AG04449 (cell line): ENCODE measurements at regions not wholly inside any gene's neighbourhood (a gene's known extent, or its start where the extent isn't known, plus 50 kb on each side); places are given as distances from the start of the nearest gene placed in this dataset.
"Not testable (repeated sequence)": the region's sequence is repeated elsewhere in the genome, so short reads cannot be mapped to it uniquely, and the experiment has no call there.

ENCODE experiments used
- CTCF ChIA-PET: fragments of 350-600 bp; formaldehyde crosslinking; extraction: SDS; loops from one replicate; lab custom pipeline; 2021; ENCODE audit warnings: antibody characterized with exemption; lab: Yijun Ruan, JAX
- POLR2A ChIA-PET: fragments of 400-600, 350-600 bp; formaldehyde crosslinking; extraction: SDS; loops from one replicate; lab custom pipeline; 2020; ENCODE audit warnings: antibody characterized with exemption, inconsistent platforms; lab: Yijun Ruan, JAX
- DNase-seq: peaks from one replicate; pipeline ENCODE4 v3.0.0-alpha.2; 2010; ENCODE audit warnings: low read depth, low spot score
- H3K4me3 ChIP-seq: 2 replicates; pipeline ENCODE4 v1.5.1; 2011; ENCODE audit warnings: low read depth, mild to moderate bottlenecking, control low read depth, low read length
- TF ChIP-seq, protein P1 (sequence below): IDR thresholded peaks from one replicate; pipeline ENCODE4 v1.5.1; 2011; ENCODE audit warnings: mild to moderate bottlenecking, moderate library complexity, low read length, control low read depth, inconsistent platforms; ENCODE audit not compliant: insufficient read depth; ENCODE audit errors: missing control alignments

DNA sequence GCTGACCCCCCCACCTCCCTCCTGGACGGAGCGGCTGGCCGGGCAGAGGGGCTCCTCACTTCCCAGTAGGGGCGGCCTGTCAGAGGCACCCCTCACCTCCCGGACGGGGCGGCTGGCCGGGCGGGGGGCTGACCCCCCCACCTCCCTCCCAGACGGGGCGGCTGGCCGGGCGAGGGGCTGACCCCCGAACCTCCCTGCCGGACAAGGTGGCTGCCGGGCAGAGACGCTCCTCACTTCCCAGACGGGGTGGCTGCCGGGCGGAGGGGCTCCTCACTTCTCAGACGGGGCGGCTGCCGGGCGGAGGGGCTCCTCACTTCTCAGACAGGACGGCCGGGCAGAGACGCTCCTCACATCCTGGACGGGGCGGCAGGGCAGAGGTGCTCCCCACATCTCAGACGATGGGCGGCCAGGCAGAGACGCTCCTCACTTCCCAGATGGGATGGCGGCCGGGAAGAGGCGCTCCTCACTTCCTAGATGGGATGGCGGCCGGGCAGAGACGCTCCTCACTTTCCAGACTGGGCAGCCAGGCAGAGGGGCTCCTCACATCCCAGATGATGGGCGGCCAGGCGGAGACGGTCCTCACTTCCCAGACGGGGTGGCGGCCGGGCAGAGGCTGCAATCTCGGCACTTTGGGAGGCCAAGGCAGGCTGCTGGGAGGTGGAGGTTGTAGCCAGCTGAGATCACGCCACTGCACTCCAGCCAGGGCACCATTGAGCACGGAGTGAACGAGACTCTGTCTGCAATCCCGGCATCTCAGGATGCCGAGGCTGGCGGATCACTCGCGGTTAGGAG, 66.2 kb upstream of the PAPPA2 start:
- CTCF ChIA-PET, DNase-seq, POLR2A ChIA-PET, H3K4me3 ChIP-seq: not testable (repeated sequence)

DNA sequence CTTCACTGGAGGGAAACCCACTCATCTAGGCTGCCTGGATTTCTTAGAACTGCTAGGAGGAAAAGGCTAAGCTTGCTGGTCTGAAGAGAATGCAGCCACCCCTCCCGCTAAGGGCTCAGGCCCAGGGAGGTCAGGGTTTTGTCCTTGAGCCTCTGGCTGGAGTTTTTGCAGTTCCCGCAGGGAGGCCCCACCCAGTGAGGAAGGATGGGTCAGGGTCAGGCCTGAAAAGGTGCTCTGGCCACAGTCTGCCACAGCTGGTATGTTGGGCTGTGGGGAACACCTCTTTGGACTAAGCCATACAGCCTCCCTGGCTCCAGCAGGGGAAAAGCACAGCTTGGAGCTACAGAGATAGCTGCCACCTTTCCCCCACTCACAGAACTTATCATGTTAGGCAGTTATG, 71.4 kb upstream of the PAPPA2 start:
- no peak overlapping the region for H3K4me3 ChIP-seq
- POLR2A ChIA-PET: no interaction called here
- CTCF ChIA-PET: no interaction called here
- no peak for DNase-seq
- TF ChIP-seq, protein P1, sequence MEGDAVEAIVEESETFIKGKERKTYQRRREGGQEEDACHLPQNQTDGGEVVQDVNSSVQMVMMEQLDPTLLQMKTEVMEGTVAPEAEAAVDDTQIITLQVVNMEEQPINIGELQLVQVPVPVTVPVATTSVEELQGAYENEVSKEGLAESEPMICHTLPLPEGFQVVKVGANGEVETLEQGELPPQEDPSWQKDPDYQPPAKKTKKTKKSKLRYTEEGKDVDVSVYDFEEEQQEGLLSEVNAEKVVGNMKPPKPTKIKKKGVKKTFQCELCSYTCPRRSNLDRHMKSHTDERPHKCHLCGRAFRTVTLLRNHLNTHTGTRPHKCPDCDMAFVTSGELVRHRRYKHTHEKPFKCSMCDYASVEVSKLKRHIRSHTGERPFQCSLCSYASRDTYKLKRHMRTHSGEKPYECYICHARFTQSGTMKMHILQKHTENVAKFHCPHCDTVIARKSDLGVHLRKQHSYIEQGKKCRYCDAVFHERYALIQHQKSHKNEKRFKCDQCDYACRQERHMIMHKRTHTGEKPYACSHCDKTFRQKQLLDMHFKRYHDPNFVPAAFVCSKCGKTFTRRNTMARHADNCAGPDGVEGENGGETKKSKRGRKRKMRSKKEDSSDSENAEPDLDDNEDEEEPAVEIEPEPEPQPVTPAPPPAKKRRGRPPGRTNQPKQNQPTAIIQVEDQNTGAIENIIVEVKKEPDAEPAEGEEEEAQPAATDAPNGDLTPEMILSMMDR: no peak

DNA sequence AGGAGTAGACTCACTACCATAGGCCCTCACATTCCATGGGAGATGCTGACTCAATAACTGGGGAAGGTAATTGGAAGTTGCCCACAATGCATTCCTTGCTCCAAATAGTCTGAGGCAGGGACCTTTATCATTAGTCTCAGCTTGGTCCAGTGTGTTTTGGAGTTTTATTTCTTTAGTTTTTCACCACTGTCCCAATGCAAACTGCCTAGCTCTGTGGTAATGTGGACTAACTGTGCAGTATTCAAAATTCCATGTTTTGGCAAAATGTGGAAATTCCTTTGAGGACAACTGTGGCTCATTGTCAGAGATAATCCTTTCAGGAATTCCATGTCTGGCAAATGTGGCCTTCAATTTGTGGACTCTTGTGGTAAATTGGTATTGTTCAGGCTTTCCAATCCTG, 78.1 kb upstream of the PAPPA2 start:
- TF ChIP-seq, protein P1: no peak
- no peak overlapping the region for H3K4me3 ChIP-seq
- no peak for DNase-seq
- ChIA-PET CTCF (no interaction called here), POLR2A (no interaction called here)

DNA sequence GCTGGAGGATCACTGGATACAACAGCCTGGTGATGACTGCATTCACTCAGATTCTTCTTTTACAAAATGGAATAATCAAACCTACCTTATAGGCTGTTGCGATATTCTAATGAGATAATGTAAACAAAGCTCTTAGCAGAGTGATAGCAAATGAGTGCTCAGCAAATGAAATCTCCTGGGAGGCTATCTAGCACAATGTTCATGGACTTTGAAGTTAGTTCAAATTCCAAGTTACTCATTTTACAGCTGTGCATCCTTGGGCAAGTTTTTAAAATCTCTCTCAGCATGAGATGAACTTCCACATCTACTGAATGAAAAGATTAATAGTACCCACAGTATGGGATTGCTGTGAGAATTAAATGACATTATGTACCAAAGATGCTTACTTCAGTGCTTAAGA, 80.8 kb upstream of the PAPPA2 start:
- TF ChIP-seq, protein P1: no peak
- no peak for DNase-seq
- ChIA-PET CTCF (no interaction called here), POLR2A (no interaction called here)
- no peak overlapping the region for H3K4me3 ChIP-seq

DNA sequence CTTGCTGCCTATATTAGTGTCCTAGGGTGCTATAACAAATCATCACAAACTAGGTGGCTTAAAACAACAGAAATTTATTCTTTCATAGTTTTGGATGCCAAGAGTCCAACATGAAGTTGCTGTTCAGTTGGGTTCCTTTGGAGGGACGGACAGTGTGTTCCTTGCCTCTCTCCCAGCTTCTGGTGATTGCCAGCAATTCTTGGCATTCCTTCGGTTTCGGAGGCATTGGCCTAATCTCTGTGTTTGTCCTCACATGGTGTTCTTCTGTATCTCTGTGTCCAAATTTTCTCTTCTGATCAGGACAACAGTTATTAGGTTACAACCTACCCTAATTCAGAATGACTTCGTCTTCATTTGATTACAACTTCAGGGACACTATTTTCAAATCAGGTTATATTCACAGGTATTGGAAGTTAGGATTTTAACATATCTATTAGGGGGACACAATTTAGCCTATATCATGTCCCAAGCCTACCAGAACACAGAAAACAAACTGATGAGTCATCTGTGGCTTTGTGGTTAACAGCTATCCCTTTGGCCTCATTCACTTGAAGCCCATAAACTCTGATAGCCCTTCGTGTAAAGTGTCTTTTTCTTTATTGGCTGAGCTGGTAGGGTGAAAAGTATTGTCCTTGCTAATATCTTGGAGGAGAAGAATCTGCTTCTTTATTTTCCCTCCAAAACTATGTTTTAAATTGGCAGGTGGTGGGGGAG, 83.2 kb upstream of the PAPPA2 start:
- CTCF ChIA-PET: no interaction called here
- POLR2A ChIA-PET: no interaction called here
- DNase-seq: no peak
- no peak overlapping the region for H3K4me3 ChIP-seq
- TF ChIP-seq, protein P1: no peak

DNA sequence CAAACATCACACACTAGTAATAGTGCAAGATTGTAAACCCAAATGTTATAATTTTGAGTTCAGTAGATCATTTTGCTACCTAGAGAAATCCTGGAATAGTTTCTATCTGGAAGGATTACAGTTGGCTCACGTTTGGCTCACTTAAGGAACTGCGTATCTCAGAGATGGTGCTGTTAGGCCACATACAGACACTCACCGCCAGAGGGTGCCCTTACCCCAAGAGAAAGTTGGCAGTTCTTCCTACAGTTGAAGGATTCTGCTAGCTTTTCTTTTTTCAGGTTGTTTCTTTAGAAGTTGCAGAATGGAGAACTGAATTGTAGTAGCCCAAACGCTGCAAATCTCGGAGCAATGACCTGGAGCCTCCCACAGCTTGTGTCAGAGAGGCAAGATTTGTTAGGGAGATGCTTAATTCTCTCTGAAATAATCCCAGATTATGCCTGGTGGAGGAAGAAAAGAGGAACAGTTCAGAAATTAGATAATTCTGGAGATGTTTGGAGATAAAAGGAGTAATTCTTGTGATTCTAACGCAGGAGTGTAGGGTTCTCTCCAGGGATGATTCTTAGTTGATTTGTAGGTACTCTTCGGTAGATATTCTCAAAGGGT, 87.9 kb upstream of the PAPPA2 start:
- peak; percentile 33 for DNase-seq
- ChIA-PET CTCF (interaction anchor here (1.0 to 2.2 kb wide), 7 partner anchors 8 to 508 kb away, joined by 3 to 7 read pairs (median 6); no protein-coding TSS in a partner anchor), POLR2A (no interaction called here)
- no peak overlapping the region for H3K4me3 ChIP-seq
- TF ChIP-seq, protein P1: peak; percentile 89
